WTC11 (cell line): ENCODE measurements at regions not wholly inside any gene's neighbourhood (a gene's known extent, or its start where the extent isn't known, plus 50 kb on each side); places are given as distances from the start of the nearest gene placed in this dataset.

Source experiments
- ATAC-seq: fragments of 200-7000 bp; cut with Tn5 transposase; 2 replicates; pipeline ENCODE4 v1.10.0; 2021; ENCODE audit warnings: mild to moderate bottlenecking, moderate library complexity
- CTCF ChIA-PET: fragments of 300-600 bp; sonication (Branson Sonifier 250); formaldehyde crosslinking; loops from one replicate; lab custom pipeline; 2021; ENCODE audit warnings: antibody characterized with exemption; lab: Charles Lee
- POLR2A ChIA-PET: fragments of 350-600 bp; sonication (Branson Sonifier 250); formaldehyde crosslinking; loops from one replicate; lab custom pipeline; 2021; ENCODE audit warnings: antibody characterized with exemption; lab: Charles Lee
- DNase-seq: peaks from one replicate; pipeline ENCODE4 v3.0.0; 2021; ENCODE audit warnings: low spot score
- H3K27ac Mint-ChIP-seq: 2 replicates; pipeline ENCODE4 v1.8.0; 2021; ENCODE audit warnings: mixed read lengths
- H3K27me3 Mint-ChIP-seq: 2 replicates; pipeline ENCODE4 v1.8.0; 2021; ENCODE audit warnings: low read depth, mild to moderate bottlenecking, moderate library complexity, mixed read lengths
- H3K36me3 Mint-ChIP-seq: 2 replicates; pipeline ENCODE4 v1.8.0; 2021; ENCODE audit warnings: mixed read lengths
- H3K4me1 Mint-ChIP-seq: 2 replicates; pipeline ENCODE4 v1.8.0; 2022; ENCODE audit warnings: mixed read lengths
- H3K4me3 Mint-ChIP-seq: 2 replicates; pipeline ENCODE4 v1.8.0; 2021; ENCODE audit warnings: mild to moderate bottlenecking, moderate library complexity, mixed read lengths
- H3K9me3 Mint-ChIP-seq: 2 replicates; pipeline ENCODE4 v1.8.0; 2021; ENCODE audit warnings: mixed read lengths
- CBFB ChIP-seq: sonication (generic); formaldehyde crosslinking; IDR thresholded peaks from 2 replicates; pipeline ENCODE4 v1.8.1; 2022; ENCODE audit warnings: mild to moderate bottlenecking, low read depth, missing genetic modification reagents
- E2F1 ChIP-seq: sonication (generic); formaldehyde crosslinking; IDR thresholded peaks from 2 replicates; pipeline ENCODE4 v1.8.0; 2022; ENCODE audit warnings: mild to moderate bottlenecking, missing genetic modification reagents
- E2F5 ChIP-seq: sonication (generic); formaldehyde crosslinking; IDR thresholded peaks from 2 replicates; pipeline ENCODE4 v1.8.1; 2022; ENCODE audit warnings: mild to moderate bottlenecking, moderate library complexity, missing genetic modification reagents
- EMX1 ChIP-seq: fragments of 250-450 bp; sonication (Bioruptor Pico); IDR thresholded peaks from 2 replicates; pipeline ENCODE4 v1.8.0; 2021; ENCODE audit warnings: mild to moderate bottlenecking
- ETV6 ChIP-seq: sonication (generic); formaldehyde crosslinking; IDR thresholded peaks from 2 replicates; pipeline ENCODE4 v1.8.1; 2022; ENCODE audit warnings: mild to moderate bottlenecking, missing genetic modification reagents
- HMGA2 ChIP-seq: fragments of 250-450 bp; sonication (Bioruptor Pico); IDR thresholded peaks from 2 replicates; pipeline ENCODE4 v1.4.0; 2021; ENCODE audit warnings: mild to moderate bottlenecking, moderate library complexity
- HMGXB4 ChIP-seq: sonication (generic); formaldehyde crosslinking; IDR thresholded peaks from 2 replicates; pipeline ENCODE4 v1.8.1; 2023; ENCODE audit warnings: mild to moderate bottlenecking, moderate library complexity, missing genetic modification reagents
- TCF7 ChIP-seq: sonication (generic); formaldehyde crosslinking; IDR thresholded peaks from 2 replicates; pipeline ENCODE4 v1.8.0; 2022; ENCODE audit warnings: mild to moderate bottlenecking, low read depth, missing genetic modification reagents, moderate library complexity
- TP53 ChIP-seq: sonication (generic); formaldehyde crosslinking; IDR thresholded peaks from 2 replicates; pipeline ENCODE4 v1.8.1; 2023; ENCODE audit warnings: mild to moderate bottlenecking, missing genetic modification reagents
- USF2 ChIP-seq: sonication (generic); formaldehyde crosslinking; IDR thresholded peaks from 2 replicates; pipeline ENCODE4 v1.8.1; 2023; ENCODE audit warnings: mild to moderate bottlenecking, missing genetic modification reagents, moderate library complexity
- ZNF138 ChIP-seq: sonication (generic); formaldehyde crosslinking; conservative IDR thresholded peaks from 2 replicates; pipeline ENCODE4 v1.8.1; 2022; ENCODE audit warnings: mild to moderate bottlenecking, moderate library complexity, missing genetic modification reagents
- ZNF281 ChIP-seq: sonication (generic); formaldehyde crosslinking; IDR thresholded peaks from 2 replicates; pipeline ENCODE4 v1.8.0; 2023; ENCODE audit warnings: mild to moderate bottlenecking, missing genetic modification reagents
- ZNF317 ChIP-seq: sonication (generic); formaldehyde crosslinking; IDR thresholded peaks from 2 replicates; pipeline ENCODE4 v1.8.1; 2023; ENCODE audit warnings: low read depth, mild to moderate bottlenecking, moderate library complexity, missing genetic modification reagents, borderline replicate concordance
- TF ChIP-seq, protein P1 (sequence below): sonication (generic); formaldehyde crosslinking; IDR thresholded peaks from 2 replicates; pipeline ENCODE4 v1.8.0; 2022; ENCODE audit warnings: mild to moderate bottlenecking, missing genetic modification reagents

- TF ChIP-seq HMGA2 (CRISPR knock-in tag) = no peak
Measured at GRCh38 chr10:10307036-10307435, 710.6 kb upstream of the CELF2 start (continued).

GRCh38 chr10:10307551-10307950 lies 710.1 kb upstream of the CELF2 start:
- no peak for TF ChIP-seq EMX1 (CRISPR knock-in tag)
- TF ChIP-seq HMGXB4 = no peak
- TF ChIP-seq ZNF317 (CRISPR knock-in tag) = no peak
- TF ChIP-seq, all 79 proteins: peak for 0
- ATAC-seq (no peak), DNase-seq (no peak)
- Mint-ChIP-seq H3K27me3 (no peaks in the 10 kb centered on the region), H3K27ac (no peak overlapping the region), H3K36me3 (no peaks in the 10 kb centered on the region), H3K9me3 (0 out of 2 replicates have a peak, but pooled peaks cover 3% of the 10 kb centered on the region), H3K4me1 (peaks cover 42% of the 10 kb centered on the region), H3K4me3 (no peak overlapping the region)
- CTCF ChIA-PET = no interaction called here
- POLR2A ChIA-PET = no interaction called here

- CTCF ChIA-PET = no interaction called here
- no peak overlapping the region for H3K27ac Mint-ChIP-seq
Measured at GRCh38 chr10:10310498-10310897, 707.2 kb upstream of the CELF2 start.

DNA sequence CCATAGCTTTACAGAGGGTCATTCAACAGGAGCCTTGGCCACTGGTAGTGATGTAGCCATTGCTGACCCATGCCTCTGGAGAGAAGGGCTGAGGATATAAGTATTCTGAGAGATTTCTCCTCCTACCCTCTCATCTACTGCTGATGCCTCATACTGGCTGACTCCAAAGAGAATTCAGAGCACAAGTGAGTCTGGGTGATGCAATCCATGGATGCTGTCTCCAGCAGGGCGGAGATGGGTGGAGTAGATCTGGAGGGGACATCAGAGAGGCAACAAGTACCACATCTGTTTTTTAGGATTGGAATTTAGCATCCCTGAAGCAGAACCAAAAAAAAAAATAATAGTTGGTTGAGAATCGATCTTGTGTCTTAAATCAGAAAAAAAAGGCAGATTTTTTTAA lies 705.7 kb upstream of the CELF2 start:
- ChIA-PET POLR2A (interaction anchor here (0.5 kb wide), 1 partner anchor 1128 kb away, joined by 3 read pairs; no protein-coding TSS in a partner anchor), CTCF (interaction anchor here (0.6 kb wide), 1 partner anchor 12 kb away, joined by 4 read pairs; no protein-coding TSS in a partner anchor)
- Mint-ChIP-seq H3K27me3 (no peaks in the 10 kb centered on the region), H3K4me1 (peaks cover 8% of the 10 kb centered on the region), H3K9me3 (0 out of 2 replicates have a peak, but pooled peaks cover 3% of the 10 kb centered on the region), H3K36me3 (no peaks in the 10 kb centered on the region), H3K4me3 (no peak overlapping the region), H3K27ac (no peak overlapping the region)
- ATAC-seq (no peak), DNase-seq (no peak)
- TF ChIP-seq ZNF281 (CRISPR knock-in tag) = no peak
- TF ChIP-seq, protein P1, sequence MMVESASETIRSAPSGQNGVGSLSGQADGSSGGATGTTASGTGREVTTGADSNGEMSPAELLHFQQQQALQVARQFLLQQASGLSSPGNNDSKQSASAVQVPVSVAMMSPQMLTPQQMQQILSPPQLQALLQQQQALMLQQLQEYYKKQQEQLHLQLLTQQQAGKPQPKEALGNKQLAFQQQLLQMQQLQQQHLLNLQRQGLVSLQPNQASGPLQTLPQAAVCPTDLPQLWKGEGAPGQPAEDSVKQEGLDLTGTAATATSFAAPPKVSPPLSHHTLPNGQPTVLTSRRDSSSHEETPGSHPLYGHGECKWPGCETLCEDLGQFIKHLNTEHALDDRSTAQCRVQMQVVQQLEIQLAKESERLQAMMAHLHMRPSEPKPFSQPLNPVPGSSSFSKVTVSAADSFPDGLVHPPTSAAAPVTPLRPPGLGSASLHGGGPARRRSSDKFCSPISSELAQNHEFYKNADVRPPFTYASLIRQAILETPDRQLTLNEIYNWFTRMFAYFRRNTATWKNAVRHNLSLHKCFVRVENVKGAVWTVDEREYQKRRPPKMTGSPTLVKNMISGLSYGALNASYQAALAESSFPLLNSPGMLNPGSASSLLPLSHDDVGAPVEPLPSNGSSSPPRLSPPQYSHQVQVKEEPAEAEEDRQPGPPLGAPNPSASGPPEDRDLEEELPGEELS (CRISPR knock-in tag) = no peak
- TF ChIP-seq EMX1 (CRISPR knock-in tag) = no peak
- no peak for TF ChIP-seq E2F1 (CRISPR knock-in tag)
- no peak for TF ChIP-seq USF2 (CRISPR knock-in tag)

More at GRCh38 chr10:10310498-10310897, 707.2 kb upstream of the CELF2 start:
- H3K4me3 Mint-ChIP-seq = no peak overlapping the region
- no peak for TF ChIP-seq TP53 (CRISPR knock-in tag)
- no peak for TF ChIP-seq ZNF138
- TF ChIP-seq ETV6 (CRISPR knock-in tag) = no peak
- TF ChIP-seq CBFB (CRISPR knock-in tag) = no peak
- no peak for TF ChIP-seq USF2 (CRISPR knock-in tag)
- no peak for TF ChIP-seq E2F5 (CRISPR knock-in tag)
- no peak for TF ChIP-seq TCF7 (CRISPR knock-in tag)
- DNase-seq (no peak), ATAC-seq (no peak)
- H3K36me3 Mint-ChIP-seq = no peaks in the 10 kb centered on the region
- H3K4me1 Mint-ChIP-seq = peaks cover 13% of the 10 kb centered on the region
- POLR2A ChIA-PET = no interaction called here
- H3K9me3 Mint-ChIP-seq = 0 out of 2 replicates have a peak, but pooled peaks cover 3% of the 10 kb centered on the region
- H3K27me3 Mint-ChIP-seq = no peaks in the 10 kb centered on the region
